ENCODE measurements at regions not wholly inside any gene's neighbourhood (a gene's known extent, or its start where the extent isn't known, plus 50 kb on each side); places are given as distances from the start of the nearest gene placed in this dataset.

GRCh38 chr3:124201226-124201625 is 209.3 kb upstream of the ROPN1 start:
- no peak for DNase-seq

GRCh38 chr3:124201786-124202185 is 209.9 kb upstream of the ROPN1 start:
- DNase-seq = no peak

GRCh38 chr3:124202754-124203153 is 210.8 kb upstream of the ROPN1 start:
- DNase-seq = no peak

GRCh38 chr3:124203292-124203691 is 211.4 kb upstream of the ROPN1 start:
- no peak for DNase-seq

- no peak for DNase-seq
Measured at GRCh38 chr3:124206225-124207055, 214.5 kb upstream of the ROPN1 start.

GRCh38 chr3:124207077-124207476 is 215.2 kb upstream of the ROPN1 start:
- DNase-seq = no peak

- DNase-seq = no peak
Measured at GRCh38 chr3:124207873-124208485, 216.1 kb upstream of the ROPN1 start.

GRCh38 chr3:124209426-124209825 is 217.5 kb upstream of the ROPN1 start:
- no peak for DNase-seq

- DNase-seq = no peak
Measured at GRCh38 chr3:124210899-124211298, 219.0 kb upstream of the ROPN1 start.

- no peak for DNase-seq
Measured at GRCh38 chr3:124213641-124214040, 221.7 kb upstream of the ROPN1 start.

- peak in 1 of 2 experiments; percentile 17 for DNase-seq
Measured at GRCh38 chr3:124217542-124217941, 225.6 kb upstream of the ROPN1 start.

GRCh38 chr3:124221422-124221821 is 229.5 kb upstream of the ROPN1 start:
- DNase-seq = no peak

- DNase-seq = no peak
Measured at GRCh38 chr3:124223853-124224252, 231.9 kb upstream of the ROPN1 start.

GRCh38 chr3:124227150-124227630 is 235.3 kb upstream of the ROPN1 start:
- no peak for DNase-seq

GRCh38 chr3:124229420-124229819 is 237.5 kb upstream of the ROPN1 start:
- no peak for DNase-seq

GRCh38 chr3:124229836-124230235 is 237.9 kb upstream of the ROPN1 start:
- no peak for DNase-seq

GRCh38 chr3:124230432-124230831 is 238.5 kb upstream of the ROPN1 start:
- DNase-seq = no peak

GRCh38 chr3:124230998-124231397 is 239.1 kb upstream of the ROPN1 start:
- DNase-seq = no peak

GRCh38 chr3:124234852-124235252 is 242.9 kb upstream of the ROPN1 start:
- no peak for DNase-seq

- DNase-seq = no peak
Measured at GRCh38 chr3:124235446-124235845, 243.5 kb upstream of the ROPN1 start.

GRCh38 chr3:124243177-124243859 is 251.4 kb upstream of the ROPN1 start:
- DNase-seq = no peak

GRCh38 chr3:124246376-124246775 is 254.5 kb upstream of the ROPN1 start:
- no peak for DNase-seq

GRCh38 chr3:124246949-124247348 is 255.0 kb upstream of the ROPN1 start:
- DNase-seq = no peak
